MM.1S (cell line): ENCODE measurements at regions not wholly inside any gene's neighbourhood (a gene's known extent, or its start where the extent isn't known, plus 50 kb on each side); places are given as distances from the start of the nearest gene placed in this dataset.

Experiments
- CTCF ChIP-seq: fragments of 300-600 bp; sonication (generic); IDR thresholded peaks from 2 replicates; pipeline ENCODE4 v1.5.1; 2016; ENCODE audit warnings: antibody characterized with exemption, low read length, mixed read lengths
- EZH2 ChIP-seq: fragments of 300-600 bp; sonication (generic); optimal IDR thresholded peaks from 2 replicates; pipeline ENCODE3; 2017; ENCODE audit warnings: low read depth, mild to moderate bottlenecking, antibody characterized with exemption, low read length, mixed read lengths
- EZH2phosphoT487 ChIP-seq: fragments of 300-600 bp; sonication (generic); IDR thresholded peaks from 2 replicates; pipeline ENCODE4 v1.6.1; 2018; ENCODE audit warnings: antibody characterized with exemption, low read length

- TF ChIP-seq CTCF = no peak
- no peak for TF ChIP-seq EZH2
- no peak for TF ChIP-seq EZH2phosphoT487
These were observed 153.8 kb upstream of the ZBED5 start for GRCh38 chr11:11011617-11012016.
